ENCODE measurements at regions not wholly inside any gene's neighbourhood (a gene's known extent, or its start where the extent isn't known, plus 50 kb on each side); places are given as distances from the start of the nearest gene placed in this dataset.

DNA sequence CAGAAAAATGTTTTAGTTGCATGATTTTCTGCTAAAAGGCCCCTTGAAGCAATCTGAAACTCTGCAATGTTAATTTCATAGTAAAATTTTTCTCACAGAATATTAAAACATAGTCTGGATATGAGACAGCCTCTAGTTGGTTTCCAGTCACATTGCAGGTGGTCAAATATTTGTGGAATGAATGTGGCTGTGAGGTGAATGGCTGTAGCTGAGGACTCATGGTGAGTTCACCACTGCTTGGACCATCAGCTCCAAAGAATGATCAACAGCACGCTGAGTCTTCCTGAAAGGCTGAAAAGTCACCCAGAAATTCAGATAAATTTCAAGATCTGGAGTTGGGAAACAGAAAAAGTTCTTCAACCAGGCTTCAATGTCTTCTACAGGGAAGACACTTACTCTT lies 79.8 kb downstream of the MAT2B start:
- no peak for TF ChIP-seq CTCF (IDR thresholded peaks at IDR 0.05; ENCODE audit: control extremely low read depth, extremely low read depth, low read depth, missing control alignments)
- POLR2A ChIA-PET: no interaction called here
- CTCF ChIA-PET: no interaction called here
- no peak for DNase-seq (ENCODE audit: extremely low spot score)

DNA sequence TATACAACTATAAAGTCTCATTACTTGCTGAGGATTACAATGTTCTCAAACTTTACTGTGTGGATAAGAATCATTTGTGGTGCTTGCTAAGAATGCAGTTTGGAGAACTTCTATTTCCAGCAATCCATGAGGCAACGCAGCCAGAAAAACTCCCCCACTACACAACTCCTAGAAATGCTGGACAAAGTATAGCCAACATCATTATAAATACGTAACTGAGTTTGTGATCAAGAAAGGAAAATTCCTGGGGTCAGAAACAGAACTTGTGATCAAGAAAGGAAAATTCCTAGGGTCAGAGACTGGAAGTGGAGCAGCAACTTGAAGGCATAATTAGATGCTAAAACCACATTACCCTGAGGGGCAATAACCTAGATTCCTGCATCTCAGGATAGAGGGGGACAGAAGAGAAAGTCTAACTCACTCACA lies 81.1 kb downstream of the MAT2B start:
- DNase-seq (ENCODE audit: extremely low spot score): no peak
- no peak for TF ChIP-seq CTCF (IDR thresholded peaks at IDR 0.05; ENCODE audit: control extremely low read depth, extremely low read depth, low read depth, missing control alignments)
- POLR2A ChIA-PET: no interaction called here
- CTCF ChIA-PET: interaction anchor here (0.9 kb wide), 1 partner anchor 19 kb away, joined by 3 read pairs; no protein-coding TSS in a partner anchor

DNA sequence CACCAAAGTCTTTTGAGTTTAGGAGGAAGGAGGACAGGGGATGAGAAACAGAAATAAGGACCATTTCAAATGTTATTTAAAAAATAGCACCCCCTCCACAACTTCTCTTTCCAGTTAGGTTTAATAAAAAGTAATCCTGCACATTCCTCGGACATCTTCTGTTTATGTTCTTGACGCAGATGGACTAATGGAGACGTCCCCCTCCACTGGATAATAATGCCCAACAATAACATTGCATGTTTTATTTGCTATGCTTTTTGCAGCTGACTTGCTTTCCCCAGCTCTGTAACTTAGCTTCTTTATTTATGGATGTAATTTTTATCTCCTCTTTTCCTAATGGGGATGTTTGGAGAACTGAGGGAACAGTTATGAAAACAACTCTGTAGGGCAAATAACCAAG lies 89.5 kb downstream of the MAT2B start:
- CTCF ChIA-PET: interaction anchor here (1.0 to 1.6 kb wide), 3 partner anchors 22 to 909 kb away, joined by 3 read pairs; no protein-coding TSS in a partner anchor
- DNase-seq (ENCODE audit: extremely low spot score): no peak
- POLR2A ChIA-PET: no interaction called here
- no peak for TF ChIP-seq CTCF (IDR thresholded peaks at IDR 0.05; ENCODE audit: control extremely low read depth, extremely low read depth, low read depth, missing control alignments)

DNA sequence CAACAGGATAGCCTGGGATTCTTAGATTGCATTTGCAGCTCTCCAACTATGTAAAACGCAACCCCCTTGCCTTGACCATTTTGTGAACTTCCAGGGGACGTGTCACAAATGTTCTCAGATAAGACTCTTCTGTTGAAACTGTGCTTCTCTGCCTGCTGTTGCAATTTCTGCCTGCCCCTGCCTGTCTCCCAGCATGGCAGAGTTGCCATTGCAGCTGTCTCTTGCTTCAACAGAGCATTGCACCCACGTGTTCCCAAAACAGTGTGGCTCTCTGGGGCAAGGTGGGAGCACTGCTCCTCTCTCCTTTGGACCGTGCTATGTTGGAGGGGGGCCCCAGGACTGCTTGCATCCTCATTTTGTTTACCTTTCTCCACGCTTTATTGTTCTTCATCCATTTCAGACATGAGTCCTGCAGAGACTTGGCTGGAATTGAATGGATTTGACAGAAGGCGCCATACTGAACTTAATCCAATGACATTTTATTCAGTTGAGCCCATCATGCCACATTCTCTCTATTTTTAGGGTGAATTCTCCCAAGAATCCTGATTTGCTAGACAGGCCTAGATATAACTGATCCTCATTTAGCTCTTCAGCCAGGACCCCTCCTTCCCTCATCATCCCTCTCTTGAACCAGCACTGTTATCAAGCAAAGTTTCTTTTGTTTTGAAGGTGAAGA lies 90.7 kb downstream of the MAT2B start:
- ChIA-PET CTCF (interaction anchor here (0.9 to 1.3 kb wide), 2 partner anchors 21 to 66 kb away, joined by 3 read pairs; no protein-coding TSS in a partner anchor), POLR2A (no interaction called here)
- DNase-seq (ENCODE audit: extremely low spot score): no peak
- TF ChIP-seq CTCF (IDR thresholded peaks at IDR 0.05; ENCODE audit: control extremely low read depth, extremely low read depth, low read depth, missing control alignments): no peak

- ChIA-PET POLR2A (no interaction called here), CTCF (interaction anchor here (0.9 kb wide), 1 partner anchor 66 kb away, joined by 3 read pairs; no protein-coding TSS in a partner anchor)
- TF ChIP-seq CTCF (IDR thresholded peaks at IDR 0.05; ENCODE audit: control extremely low read depth, extremely low read depth, low read depth, missing control alignments): no peak
- no peak for DNase-seq (ENCODE audit: extremely low spot score)
Measured at GRCh38 chr5:163596608-163597315, 91.3 kb downstream of the MAT2B start.

- ChIA-PET POLR2A (no interaction called here), CTCF (no interaction called here)
- no peak for DNase-seq (ENCODE audit: extremely low spot score)
- no peak for TF ChIP-seq CTCF (IDR thresholded peaks at IDR 0.05; ENCODE audit: control extremely low read depth, extremely low read depth, low read depth, missing control alignments)
Measured at GRCh38 chr5:163604013-163604412, 98.6 kb downstream of the MAT2B start.

Data from GM10248 (cell line).